ENCODE measurements at regions not wholly inside any gene's neighbourhood (a gene's known extent, or its start where the extent isn't known, plus 50 kb on each side); places are given as distances from the start of the nearest gene placed in this dataset.
A peak's percentile ranks its signal among the peaks of the same experiment; 100 is the strongest.

DNA sequence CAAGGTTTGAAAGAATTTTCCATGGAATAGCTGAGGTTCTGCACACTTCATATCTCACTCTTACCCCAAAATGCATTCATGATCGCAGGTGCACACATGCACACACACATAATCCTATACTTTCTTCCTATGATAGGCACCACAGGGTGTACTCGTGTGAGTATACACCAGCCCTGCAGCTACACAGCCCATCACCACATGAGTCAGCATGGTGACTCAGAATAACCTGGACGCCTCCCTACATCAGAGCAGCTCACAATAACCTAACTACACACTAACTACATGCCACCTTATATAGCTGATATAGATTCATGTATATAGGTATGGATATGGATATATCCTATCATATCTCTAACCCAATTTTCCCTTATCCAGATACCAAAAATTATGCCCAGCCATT is 850.2 kb upstream of the TMEM132C start:
- no peak for DNase-seq

DNA sequence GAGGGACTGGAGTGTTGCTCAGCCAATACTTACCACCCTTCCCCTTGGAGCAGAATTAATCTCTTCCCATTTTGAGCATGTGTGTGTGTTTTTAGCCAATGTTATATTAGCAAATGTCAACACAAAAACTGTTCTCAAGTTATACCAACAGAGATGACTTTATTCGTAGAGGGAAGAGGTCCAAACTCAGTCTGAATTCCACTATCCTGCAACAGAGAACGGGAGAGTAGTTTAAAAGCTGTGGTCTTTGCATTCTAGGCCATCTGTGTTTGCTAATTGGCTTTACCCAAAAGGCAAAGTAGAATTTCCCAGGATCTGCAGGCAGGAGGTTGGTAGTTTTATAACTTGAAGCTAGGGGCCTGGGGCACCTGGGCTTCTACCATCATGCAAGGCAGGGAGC is 847.9 kb upstream of the TMEM132C start:
- no peak for DNase-seq

DNA sequence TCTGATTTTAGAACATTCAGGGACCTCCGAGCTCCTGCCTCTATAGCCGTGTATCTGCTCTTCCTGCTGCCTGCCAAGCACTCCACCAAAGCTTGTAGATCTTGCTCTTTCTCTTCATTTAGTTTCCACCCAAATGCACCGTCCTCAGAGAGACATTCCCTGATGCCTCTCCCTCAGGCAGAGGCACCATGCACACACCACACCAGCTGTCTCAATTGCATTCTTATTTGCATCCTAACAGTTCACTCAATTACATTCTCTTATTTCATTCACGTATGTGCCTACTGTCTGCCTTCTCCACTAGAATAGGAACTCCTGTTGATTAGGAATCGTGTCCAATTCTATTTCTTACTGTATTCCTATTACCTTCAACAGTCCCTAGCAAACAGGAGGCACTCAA is 845.4 kb upstream of the TMEM132C start:
- peak; percentile 58 for DNase-seq

DNA sequence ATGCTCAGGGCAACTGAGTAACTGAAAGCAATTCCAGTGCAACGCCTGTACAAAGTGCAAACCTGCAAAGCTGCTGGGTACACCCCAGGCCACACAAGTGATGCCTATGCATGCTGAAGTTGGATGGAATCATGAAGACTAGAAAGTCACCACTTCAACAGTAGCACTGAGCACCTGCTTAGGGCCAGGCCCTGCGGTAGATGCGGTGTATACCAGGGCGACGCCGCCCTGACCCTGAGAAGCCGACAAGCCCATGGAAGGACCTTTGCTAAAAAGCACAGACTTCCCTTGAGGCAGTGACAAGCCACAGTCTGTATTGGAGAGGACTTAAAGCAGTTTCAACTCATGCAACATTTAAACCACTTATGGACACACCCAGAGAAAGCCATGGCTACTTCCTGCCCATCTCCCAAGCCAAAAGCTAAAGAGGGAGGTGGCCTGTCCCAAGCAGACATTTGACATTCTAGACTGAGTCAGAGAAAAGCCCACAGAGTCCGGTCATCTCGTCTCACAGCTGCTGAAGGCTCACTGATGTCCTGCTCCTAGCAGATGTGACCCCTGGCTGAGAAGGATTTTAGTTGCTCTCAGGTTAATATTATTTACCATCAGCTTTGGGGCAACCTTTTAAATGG is 843.9 kb upstream of the TMEM132C start:
- DNase-seq: no peak

DNA sequence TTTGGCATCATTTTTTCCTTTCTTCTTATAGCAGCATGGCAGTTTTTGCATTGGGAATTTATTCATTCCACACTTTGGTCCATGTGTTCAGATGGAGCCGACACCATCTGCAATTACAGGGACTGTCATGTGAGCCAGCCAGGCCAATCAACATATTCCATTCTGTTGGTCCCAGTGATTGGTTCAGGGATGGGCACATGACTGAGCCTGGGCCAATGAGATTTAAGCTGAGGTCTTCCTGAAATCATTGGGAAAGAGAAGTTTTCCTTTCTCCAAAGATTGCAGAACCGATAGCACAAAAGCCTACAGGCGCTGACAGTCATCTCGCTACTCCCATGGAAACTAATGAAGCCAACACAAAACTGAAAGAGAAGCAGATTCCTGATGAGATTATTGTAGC is 841.5 kb upstream of the TMEM132C start:
- DNase-seq: no peak

DNA sequence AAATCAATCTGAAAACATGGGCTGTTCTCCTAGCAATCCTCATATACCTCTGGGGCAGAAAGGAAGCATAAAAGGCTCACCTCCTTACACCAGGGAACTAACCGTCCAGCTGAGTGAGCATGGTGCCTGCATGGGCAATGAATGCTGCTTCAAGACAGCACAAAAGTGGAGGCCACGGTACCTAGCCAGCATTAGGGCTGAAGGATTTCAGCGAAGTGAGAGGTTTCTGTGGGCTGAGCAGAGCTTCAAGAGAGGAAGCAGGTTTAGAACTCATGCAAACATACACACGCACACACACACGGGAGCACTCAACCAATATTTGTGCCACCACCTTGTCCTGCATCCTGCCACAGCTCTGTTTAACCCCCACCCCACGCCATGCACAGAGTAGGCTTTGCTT is 838.5 kb upstream of the TMEM132C start:
- DNase-seq: no peak

DNA sequence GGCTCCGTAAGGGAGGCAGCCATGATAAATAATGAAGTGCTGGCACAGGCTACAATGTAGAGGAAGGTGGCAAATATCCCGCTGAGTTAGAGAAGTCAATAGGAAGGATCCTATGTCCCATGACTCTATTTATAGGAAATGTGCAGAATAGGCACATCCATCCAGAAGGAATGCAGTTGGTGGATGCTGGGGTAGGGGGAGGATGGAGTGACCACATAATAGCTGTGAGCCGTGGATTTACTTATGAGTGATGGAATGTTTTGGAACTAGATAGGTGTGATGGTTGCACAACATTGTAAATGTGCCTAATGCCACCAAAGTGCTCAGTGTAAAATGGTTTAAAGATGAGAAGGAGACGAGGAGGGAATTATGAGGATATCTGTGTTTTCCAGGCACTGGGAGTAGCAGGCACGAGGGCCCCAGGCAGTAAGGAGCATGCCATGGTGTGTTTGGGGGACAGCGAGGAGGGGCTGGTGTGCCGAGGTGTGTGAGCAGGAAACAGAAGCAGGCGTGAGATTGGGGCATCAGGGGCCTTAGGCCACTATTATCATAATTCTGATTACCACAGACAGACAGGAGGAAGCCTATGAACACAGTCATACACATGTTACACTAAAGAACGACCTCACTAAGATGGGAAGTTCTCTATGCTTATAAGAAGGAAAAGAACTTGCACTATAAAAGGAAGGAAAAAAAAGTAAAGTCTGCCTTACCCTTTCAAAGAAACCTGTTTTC is 837.3 kb upstream of the TMEM132C start:
- no peak for DNase-seq

DNA sequence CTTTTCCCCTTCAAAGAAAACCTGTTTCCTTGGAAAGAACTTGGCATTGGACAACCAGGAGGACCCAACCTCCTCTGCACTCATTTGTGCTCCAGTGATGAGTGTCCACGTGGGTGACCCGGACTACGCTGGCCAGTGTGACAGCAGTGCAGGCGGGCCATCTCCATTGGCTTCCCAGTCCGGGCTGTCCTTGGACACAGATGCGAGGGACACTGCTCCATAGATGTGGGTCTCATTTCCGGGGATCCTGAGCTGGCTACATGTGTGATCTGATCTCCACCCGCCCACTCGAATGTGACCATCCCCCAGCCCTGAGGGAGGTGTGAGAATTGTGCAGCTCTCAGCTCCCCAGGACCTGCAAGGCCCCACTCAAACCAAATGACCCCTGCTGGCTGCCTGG is 836.6 kb upstream of the TMEM132C start:
- no peak for DNase-seq

DNA sequence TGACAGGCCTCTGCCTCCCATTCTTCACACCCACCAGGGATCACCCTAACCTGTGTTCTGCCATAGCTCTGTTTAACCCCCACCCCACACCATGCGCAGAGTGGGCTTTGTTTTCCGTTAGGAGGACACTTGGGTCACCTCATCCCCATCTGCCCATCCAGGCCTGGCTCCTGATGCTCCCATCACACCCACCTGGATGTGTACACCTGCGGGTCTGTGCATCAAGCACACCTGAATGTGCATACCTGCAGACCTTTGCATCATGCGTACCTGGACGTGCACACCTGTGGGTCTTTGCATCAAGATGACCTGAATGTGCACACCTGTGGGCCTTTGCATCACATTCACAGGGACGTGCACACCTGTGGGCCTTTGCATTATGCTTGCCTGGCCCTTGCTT is 835.8 kb upstream of the TMEM132C start:
- DNase-seq: no peak

DNA sequence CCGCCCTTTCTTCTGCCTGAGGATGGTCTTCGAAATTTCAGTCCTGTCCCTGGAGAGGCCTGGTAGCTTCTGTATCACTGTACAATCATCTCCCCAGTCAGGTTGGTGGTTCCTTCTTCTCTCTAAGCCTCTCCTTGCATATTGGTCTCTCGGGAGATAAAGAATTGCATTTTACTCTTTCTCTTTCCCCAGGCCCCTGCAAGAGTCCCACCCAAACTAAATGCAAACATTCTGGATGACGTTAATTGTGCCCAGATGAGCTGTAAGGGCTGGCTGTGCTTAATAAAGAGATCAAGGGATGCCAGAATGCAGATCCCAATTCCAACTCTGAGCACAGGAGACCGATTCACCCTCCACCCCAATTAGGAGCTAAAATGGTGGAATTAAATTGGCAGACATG is 835.4 kb upstream of the TMEM132C start:
- DNase-seq: no peak

DNA sequence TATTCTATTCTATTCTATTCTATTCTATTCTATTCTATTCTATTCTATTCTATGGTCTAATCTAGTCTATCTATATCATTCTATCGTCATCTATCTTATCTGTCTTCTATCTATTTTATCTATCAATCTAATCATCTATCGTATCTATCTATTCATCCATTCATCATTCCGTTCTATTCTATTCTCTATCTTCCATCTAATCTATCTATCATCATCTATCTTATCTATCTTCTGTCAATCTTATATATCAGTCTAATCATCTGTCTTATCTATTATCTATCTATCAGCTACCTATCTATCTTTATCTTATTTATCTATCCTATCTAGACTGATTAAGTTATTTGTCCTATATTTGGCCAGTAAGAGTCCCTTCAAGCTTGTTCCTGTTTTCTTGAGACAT is 831.5 kb upstream of the TMEM132C start:
- DNase-seq: no peak

DNA sequence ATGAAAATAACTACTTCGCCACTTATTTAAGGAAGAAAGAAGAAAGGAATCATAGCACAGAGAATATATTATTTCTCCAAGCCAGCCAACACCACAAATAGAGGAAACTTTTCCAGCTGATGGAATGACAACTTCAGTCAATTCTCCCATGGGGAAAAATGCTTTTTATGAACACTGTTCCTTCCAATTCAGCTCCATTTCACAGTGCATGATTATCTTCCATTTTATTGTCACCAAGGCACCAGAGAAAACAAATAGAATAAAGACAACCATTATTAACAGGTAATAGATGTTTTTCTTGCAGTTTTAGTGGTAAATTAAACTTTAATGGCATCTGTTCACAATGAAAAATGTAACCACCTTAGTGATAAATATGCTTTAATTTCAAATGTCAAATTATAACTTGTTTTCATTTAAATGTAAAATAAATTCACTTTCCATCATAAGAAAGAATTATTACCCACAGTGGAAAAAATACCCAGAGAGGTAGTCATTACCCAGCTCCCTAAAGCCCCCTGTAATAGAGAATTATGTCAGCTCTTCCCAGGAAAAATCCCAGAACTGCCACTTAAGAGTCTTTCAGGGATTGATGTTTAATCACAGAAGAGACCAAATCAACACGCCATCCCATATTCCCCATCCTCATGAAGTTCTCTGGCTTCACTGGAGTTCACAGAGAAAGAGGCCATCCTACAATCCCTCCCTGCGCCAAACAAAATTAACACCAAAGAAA is 828.3 kb upstream of the TMEM132C start:
- no peak for DNase-seq

DNA sequence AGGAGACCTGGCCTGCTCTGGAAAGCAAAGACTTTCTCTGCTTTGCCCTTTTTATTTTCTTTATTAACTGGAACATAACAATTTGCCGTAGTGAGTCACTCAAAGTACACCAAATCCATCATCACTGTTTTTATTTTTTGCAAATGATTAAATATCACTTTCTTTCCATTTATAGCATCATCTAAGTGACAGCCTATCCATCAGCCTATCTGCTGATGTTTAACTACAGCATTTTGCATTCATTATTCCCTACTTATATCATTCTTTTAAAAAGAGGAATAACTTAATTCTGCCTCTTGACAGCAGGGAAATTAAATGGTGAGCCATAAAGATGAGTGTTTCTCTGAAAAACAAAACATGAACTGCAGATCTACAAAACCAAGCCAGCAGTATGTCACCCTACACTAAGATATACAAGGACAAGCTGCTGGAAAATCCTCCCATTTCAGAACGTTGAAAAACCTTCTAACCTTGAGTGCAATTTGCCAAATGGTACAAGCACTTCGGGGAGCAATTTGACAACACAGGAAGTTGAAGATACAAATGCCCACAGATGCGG is 821.3 kb upstream of the TMEM132C start:
- DNase-seq: no peak

DNA sequence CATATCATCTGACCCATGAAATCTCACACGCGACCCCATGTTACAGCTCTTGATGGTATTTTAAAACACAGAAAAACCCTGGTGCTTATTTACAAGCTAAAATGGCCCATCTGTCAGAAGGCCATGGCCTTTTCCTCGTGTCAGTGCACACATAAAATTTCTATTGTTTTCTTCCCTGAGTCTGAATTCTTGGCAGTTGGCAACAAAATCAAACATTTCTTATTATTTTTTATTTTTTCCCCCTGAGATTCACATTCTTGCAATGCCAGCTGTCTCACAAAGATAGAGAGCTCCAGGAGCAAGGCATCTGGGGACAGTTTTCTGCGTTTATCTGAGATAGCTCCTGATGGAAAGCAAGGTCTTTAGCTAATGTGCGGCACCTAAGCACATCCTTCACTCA is 818.1 kb upstream of the TMEM132C start:
- DNase-seq: no peak

DNA sequence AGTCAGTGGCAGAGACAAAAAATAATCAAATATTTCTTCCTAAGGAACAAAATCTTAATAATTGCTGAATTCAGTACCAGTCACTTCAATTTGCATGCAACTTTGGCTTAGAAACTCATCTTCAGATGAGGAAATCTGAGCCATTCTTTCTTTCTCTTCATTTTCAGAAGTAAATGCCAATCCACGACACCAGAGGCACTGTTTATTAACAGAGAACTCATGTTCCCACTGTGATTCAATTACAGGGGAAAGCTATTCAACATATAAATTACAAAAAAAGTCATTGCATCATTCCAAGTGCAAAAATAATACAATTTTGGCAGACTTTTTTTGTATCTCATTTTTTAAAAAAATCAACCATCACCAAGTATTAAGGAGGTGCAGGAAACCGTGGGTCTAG is 816.1 kb upstream of the TMEM132C start:
- DNase-seq: no peak

DNA sequence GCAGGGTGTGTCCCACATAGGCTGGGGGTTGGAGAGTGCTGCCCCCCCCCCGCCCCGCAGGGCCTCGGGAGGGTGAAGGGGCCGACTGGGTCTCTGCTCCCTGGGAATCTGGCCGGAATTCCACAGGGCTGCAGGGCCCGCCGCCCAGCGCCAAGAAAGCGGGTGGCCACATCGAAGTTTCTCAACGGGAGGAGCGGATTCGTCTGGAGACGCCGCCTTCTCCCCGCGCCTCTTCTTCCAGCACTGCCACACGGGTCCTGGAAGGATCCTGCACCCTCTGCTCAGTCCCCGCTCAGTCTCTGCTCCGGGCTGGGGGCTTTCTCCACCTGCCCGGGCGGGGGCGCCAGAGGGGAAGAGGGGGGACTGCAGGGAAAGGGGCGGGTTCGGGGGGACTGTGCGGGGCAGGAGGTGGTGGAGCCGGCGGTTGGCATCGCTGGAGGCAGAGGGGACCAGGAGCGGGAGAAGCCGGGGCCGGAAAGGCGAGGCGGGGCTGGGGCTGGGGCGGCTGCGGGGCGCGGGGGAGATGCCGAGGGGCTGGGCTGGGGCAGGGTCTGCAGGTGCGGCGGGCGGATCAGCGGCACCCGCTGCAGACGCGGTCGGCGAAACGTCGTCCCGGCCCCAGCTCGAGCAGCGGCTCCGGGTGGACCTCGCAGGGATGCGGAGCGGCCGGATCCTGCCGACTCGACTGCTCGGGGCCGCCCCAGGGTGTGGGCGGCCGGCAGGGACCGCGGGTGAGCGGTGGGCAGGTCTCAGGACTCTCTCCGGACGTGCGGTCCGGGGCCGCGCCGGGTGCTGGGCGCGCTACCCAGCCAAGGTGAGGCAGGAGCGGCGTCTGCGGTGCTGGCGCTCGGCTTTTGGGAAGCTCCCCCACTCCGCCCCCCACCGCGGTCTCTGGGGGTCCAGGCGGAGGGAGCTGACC is 811.4 kb upstream of the TMEM132C start:
- no peak for DNase-seq

DNA sequence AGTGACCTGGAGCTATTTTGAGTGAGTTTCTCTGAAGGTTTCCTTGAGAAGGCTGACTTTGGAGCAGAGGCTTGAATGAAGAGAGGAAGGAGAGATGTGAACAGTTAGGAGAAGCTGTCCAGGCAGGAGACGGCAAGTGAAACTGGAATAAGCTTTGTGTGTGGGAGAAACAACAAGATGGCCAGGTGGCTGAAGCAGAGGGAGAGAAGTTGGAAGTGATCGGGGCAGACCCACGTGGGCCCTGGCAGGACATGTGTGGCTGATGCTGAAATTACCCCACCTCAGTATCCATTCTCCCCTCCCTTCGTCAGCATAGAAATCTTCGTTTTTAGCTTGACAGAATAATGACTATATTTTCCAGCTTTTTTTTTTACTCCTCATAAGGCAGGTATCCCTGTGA is 809.2 kb upstream of the TMEM132C start:
- no peak for DNase-seq

DNA sequence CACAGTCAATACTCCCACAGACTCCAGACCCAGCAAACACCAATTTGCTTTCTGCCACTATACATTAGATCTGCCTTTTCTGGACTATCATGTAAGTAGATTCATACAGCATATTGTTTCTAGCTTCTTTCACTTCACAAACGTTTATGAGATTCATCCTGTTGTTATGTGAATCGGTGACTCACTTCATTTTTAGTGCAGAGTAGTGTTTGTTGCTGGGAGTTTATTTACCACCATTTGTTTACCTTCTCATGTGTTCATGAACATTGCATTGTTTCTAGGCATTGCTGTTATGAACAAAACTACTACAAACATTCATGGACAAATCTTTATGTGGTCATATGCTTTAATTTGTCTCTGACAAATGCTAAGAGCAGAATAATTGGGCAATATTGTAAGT is 807.8 kb upstream of the TMEM132C start:
- no peak for DNase-seq

DNA sequence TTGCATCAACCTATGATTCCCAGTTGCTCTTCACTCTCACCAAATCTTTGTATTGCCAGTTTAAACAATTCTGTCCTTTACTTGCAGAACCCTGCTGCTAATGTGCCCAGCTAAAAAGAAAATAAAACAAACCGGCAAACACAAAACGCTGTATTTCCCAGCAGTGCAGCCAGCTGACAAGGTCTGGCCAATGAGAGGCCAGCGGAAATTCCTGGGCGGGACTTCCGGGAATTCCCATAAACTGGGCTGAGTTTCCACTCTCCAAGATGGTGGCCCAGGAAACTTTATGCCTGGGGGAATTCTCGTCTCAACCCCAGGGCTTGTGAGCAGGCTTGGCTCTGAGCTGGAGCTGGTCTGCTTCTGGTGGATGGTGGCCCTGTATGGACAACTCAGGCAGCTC is 807.3 kb upstream of the TMEM132C start:
- no peak for DNase-seq

DNA sequence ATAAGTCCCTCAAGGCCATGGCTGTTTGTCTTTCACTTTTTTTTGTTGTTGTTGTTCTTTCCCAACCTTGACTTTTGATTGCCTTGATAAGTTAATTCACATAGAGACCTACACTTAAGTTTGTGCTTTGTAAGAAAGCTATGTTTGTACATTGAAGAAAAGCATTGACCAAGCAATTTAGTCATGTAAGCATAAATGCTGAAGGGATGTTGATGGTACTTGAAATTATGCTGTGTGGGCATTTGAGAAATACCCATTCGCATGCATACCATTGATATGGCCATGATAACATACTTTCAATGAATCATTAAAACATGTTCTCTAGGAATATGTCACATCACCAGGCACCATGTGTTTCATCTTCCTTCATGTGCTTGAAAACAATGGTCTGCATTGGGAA is 803.7 kb upstream of the TMEM132C start:
- DNase-seq: no peak

DNA sequence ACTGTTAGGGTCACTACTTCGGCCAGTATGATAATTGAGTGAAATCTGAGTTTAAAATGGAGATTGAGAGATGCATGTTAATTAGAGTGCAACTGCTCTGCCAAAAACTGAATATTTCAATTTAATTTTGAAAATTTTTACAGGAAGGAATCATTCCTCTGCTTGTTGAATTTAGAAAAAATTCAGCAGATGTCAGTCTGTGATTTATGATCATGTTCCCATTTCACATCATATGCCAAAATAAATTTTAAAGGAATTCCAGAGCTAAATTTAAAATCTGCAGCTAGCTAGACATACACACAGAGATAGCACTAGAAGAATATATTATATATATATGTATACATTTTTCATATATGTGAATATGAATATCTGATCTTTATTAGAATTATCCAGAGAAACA is 797.6 kb upstream of the TMEM132C start:
- no peak for DNase-seq

DNA sequence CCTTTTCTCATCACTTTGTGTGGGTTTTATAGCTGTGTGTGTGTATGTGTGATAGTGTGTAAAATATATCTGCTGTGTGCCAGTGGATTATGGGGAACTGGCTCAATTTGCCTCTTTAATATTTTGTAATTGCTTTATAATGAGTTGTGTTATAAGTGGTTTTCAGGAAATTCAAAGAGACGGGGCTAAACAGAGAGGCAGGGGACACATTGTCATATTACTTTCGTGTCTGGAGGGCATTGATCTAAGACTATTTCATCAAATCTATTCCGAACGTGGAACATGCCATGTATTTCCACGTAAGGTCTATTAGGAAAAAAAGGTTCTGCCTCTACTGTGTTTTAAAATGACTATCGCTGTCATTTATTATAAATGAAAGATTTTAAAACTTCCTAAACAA is 793.2 kb upstream of the TMEM132C start:
- DNase-seq: no peak

DNA sequence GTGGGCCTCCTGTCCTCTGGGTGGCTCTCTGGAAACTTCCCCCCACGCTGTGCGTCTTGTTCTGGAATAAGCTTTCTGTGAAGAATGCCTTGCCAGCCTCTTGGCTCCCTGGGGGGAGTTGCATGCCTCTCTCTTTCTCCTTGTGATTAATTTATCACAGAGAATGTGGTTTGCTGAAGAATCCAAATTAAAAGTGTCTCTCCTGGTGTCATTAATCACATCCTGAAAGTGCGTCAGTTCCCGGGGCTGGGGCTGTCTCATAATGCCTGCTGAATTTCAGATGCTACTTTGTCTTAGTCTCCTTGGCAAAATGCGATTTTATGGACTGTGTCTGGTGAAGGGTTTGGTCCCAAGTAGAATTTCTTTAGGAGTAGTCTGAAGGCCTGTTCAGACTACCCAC is 787.7 kb upstream of the TMEM132C start:
- DNase-seq: no peak
